ENCODE measurements at regions not wholly inside any gene's neighbourhood (a gene's known extent, or its start where the extent isn't known, plus 50 kb on each side); places are given as distances from the start of the nearest gene placed in this dataset.

- no peak overlapping the region for H3K27ac ChIP-seq (replicated peaks)
Observed at GRCh38 chr11:41982975-41983374, 523.5 kb upstream of the LRRC4C start.

GRCh38 chr11:41983475-41983874 is 524.0 kb upstream of the LRRC4C start:
- no peak overlapping the region for H3K27ac ChIP-seq (replicated peaks)
- no peaks in the 10 kb centered on the region for H3K4me1 ChIP-seq
- no peak for TF ChIP-seq CTCF (IDR thresholded peaks at IDR 0.05; ENCODE audit: borderline replicate concordance)
- intact Hi-C loops (cut with micrococcal nuclease), result no loop called here
- no peaks in the 10 kb centered on the region for H3K9me3 ChIP-seq (replicated peaks)
- no peak for DNase-seq
- H3K4me3 ChIP-seq, result no peak overlapping the region
- no peaks in the 10 kb centered on the region for H3K27me3 ChIP-seq (ENCODE audit: low read depth)
- H3K36me3 ChIP-seq, result no peaks in the 10 kb centered on the region

More at GRCh38 chr11:41982975-41983374, 523.5 kb upstream of the LRRC4C start:
- H3K4me3 ChIP-seq, result no peak overlapping the region
- TF ChIP-seq CTCF (IDR thresholded peaks at IDR 0.05; ENCODE audit: borderline replicate concordance), result no peak
- intact Hi-C loops (cut with micrococcal nuclease), result no loop called here
- H3K9me3 ChIP-seq (replicated peaks), result no peaks in the 10 kb centered on the region
- no peaks in the 10 kb centered on the region for H3K4me1 ChIP-seq
- no peak for DNase-seq
- H3K36me3 ChIP-seq, result no peaks in the 10 kb centered on the region
- H3K27me3 ChIP-seq (ENCODE audit: low read depth), result no peaks in the 10 kb centered on the region

- TF ChIP-seq CTCF (IDR thresholded peaks at IDR 0.05; ENCODE audit: borderline replicate concordance), result no peak
- Histone ChIP-seq H3K27ac (replicated peaks) (no peak overlapping the region), H3K36me3 (no peaks in the 10 kb centered on the region), H3K27me3 (ENCODE audit: low read depth) (no peaks in the 10 kb centered on the region), H3K4me3 (no peak overlapping the region), H3K9me3 (replicated peaks) (no peaks in the 10 kb centered on the region), H3K4me1 (no peaks in the 10 kb centered on the region)
- DNase-seq, result no peak
- intact Hi-C loops (cut with micrococcal nuclease), result no loop called here
Observed at GRCh38 chr11:41984023-41984422, 524.6 kb upstream of the LRRC4C start.

- Histone ChIP-seq H3K36me3 (no peaks in the 10 kb centered on the region), H3K4me3 (no peak overlapping the region), H3K27me3 (ENCODE audit: low read depth) (no peaks in the 10 kb centered on the region), H3K27ac (replicated peaks) (no peak overlapping the region), H3K4me1 (no peaks in the 10 kb centered on the region), H3K9me3 (replicated peaks) (no peaks in the 10 kb centered on the region)
- intact Hi-C loops (cut with micrococcal nuclease), result no loop called here
- no peak for DNase-seq
- TF ChIP-seq CTCF (IDR thresholded peaks at IDR 0.05; ENCODE audit: borderline replicate concordance), result no peak
Observed at GRCh38 chr11:41985799-41986198, 526.3 kb upstream of the LRRC4C start.

GRCh38 chr11:41988951-41989572 is 529.6 kb upstream of the LRRC4C start:
- no peak overlapping the region for H3K27ac ChIP-seq (replicated peaks)
- H3K9me3 ChIP-seq (replicated peaks), result no peaks in the 10 kb centered on the region
- intact Hi-C loops (cut with micrococcal nuclease), result no loop called here
- TF ChIP-seq CTCF (IDR thresholded peaks at IDR 0.05; ENCODE audit: borderline replicate concordance), result no peak
- DNase-seq, result no peak
- H3K4me1 ChIP-seq, result no peaks in the 10 kb centered on the region
- H3K36me3 ChIP-seq, result no peaks in the 10 kb centered on the region
- no peak overlapping the region for H3K4me3 ChIP-seq
- H3K27me3 ChIP-seq (ENCODE audit: low read depth), result no peaks in the 10 kb centered on the region
